Osteoblast (primary cell): ENCODE measurements at regions not wholly inside any gene's neighbourhood (a gene's known extent, or its start where the extent isn't known, plus 50 kb on each side); places are given as distances from the start of the nearest gene placed in this dataset.

Experiments
- DNase-seq: peaks from one replicate; pipeline ENCODE4 v3.0.0; 2011; ENCODE audit warnings: low spot score, mixed read lengths; ENCODE audit not compliant: insufficient read length; ENCODE audit errors: missing footprints
- H2AFZ ChIP-seq: 2 replicates; pipeline ENCODE4 v1.6.0; 2011; ENCODE audit warnings: mild to moderate bottlenecking, low read length
- H3K27ac ChIP-seq: 2 replicates; pipeline ENCODE4 v1.5.1; 2011; ENCODE audit warnings: mild to moderate bottlenecking, low read depth, low read length, moderate library complexity
- H3K27me3 ChIP-seq: 2 replicates; pipeline ENCODE4 v1.6.0; 2012; ENCODE audit warnings: mild to moderate bottlenecking, control low read depth, inconsistent platforms, low read length, moderate library complexity; ENCODE audit not compliant: insufficient read depth
- H3K36me3 ChIP-seq: 2 replicates; pipeline ENCODE4 v1.5.1; 2011; ENCODE audit warnings: mild to moderate bottlenecking, low read length, control low read depth, moderate library complexity; ENCODE audit not compliant: insufficient read depth
- H3K4me1 ChIP-seq: 2 replicates; pipeline ENCODE4 v1.5.1; 2011; ENCODE audit warnings: mild to moderate bottlenecking, low read length, control low read depth, moderate library complexity; ENCODE audit not compliant: insufficient read depth
- H3K4me2 ChIP-seq: 2 replicates; pipeline ENCODE4 v1.6.0; 2011; ENCODE audit warnings: mild to moderate bottlenecking, low read length; ENCODE audit not compliant: insufficient read depth
- H3K4me3 ChIP-seq: fragments of 200-600 bp; sonication (generic); 3 replicates; pipeline ENCODE4 v1.5.1; 2012; ENCODE audit warnings: mild to moderate bottlenecking, low read length, inconsistent platforms; ENCODE audit not compliant: insufficient read depth
- H3K79me2 ChIP-seq: 2 replicates; pipeline ENCODE4 v1.6.0; 2012; ENCODE audit warnings: mild to moderate bottlenecking, low read length, control low read depth, inconsistent platforms; ENCODE audit not compliant: insufficient read depth
- H3K9me3 ChIP-seq: 2 replicates; pipeline ENCODE4 v1.5.1; 2011; ENCODE audit warnings: low read depth, low read length, control low read depth
- H4K20me1 ChIP-seq: 2 replicates; pipeline ENCODE4 v1.6.0; 2012; ENCODE audit warnings: mild to moderate bottlenecking, low read length, control low read depth; ENCODE audit not compliant: insufficient read depth
- CTCF ChIP-seq: IDR thresholded peaks from 2 replicates; pipeline ENCODE4 v1.5.1; 2011; ENCODE audit warnings: mild to moderate bottlenecking, low read depth, low read length, moderate library complexity; ENCODE audit errors: extremely low read depth

GRCh38 chr12:124433147-124433874 is 134.1 kb downstream of the NCOR2 start:
- Histone ChIP-seq H2AFZ (no peak overlapping the region), H3K4me3 (no peak overlapping the region), H3K9me3 (no peaks in the 10 kb centered on the region), H3K4me1 (peaks cover 10% of the 10 kb centered on the region), H3K27me3 (no peaks in the 10 kb centered on the region), H3K27ac (no peak overlapping the region), H3K36me3 (peaks cover 21% of the 10 kb centered on the region), H4K20me1 (no peaks in the 10 kb centered on the region), H3K79me2 (peaks cover 4% of the 10 kb centered on the region), H3K4me2 (no peak overlapping the region)
- no peak for TF ChIP-seq CTCF
- no peak for DNase-seq

- Histone ChIP-seq H3K79me2 (peaks cover 4% of the 10 kb centered on the region), H3K27me3 (no peaks in the 10 kb centered on the region), H4K20me1 (no peaks in the 10 kb centered on the region), H3K36me3 (peaks cover 21% of the 10 kb centered on the region), H3K4me1 (peaks cover 15% of the 10 kb centered on the region), H3K4me3 (no peak overlapping the region), H2AFZ (no peak overlapping the region), H3K9me3 (no peaks in the 10 kb centered on the region), H3K27ac (no peak overlapping the region), H3K4me2 (no peak overlapping the region)
- TF ChIP-seq CTCF: no peak
- peak; percentile 85 for DNase-seq
These were observed 135.0 kb downstream of the NCOR2 start for GRCh38 chr12:124432376-124432775.

GRCh38 chr12:124431971-124432370 is 135.4 kb downstream of the NCOR2 start:
- Histone ChIP-seq H3K27ac (no peak overlapping the region), H3K27me3 (no peaks in the 10 kb centered on the region), H3K9me3 (no peaks in the 10 kb centered on the region), H3K4me2 (no peak overlapping the region), H2AFZ (no peak overlapping the region), H3K4me3 (no peak overlapping the region), H4K20me1 (no peaks in the 10 kb centered on the region), H3K4me1 (peaks cover 15% of the 10 kb centered on the region), H3K36me3 (peaks cover 21% of the 10 kb centered on the region), H3K79me2 (peaks cover 4% of the 10 kb centered on the region)
- no peak for DNase-seq
- TF ChIP-seq CTCF: no peak

- peaks cover 4% of the 10 kb centered on the region for H3K79me2 ChIP-seq
- no peaks in the 10 kb centered on the region for H3K27me3 ChIP-seq
- H3K36me3 ChIP-seq: peaks cover 21% of the 10 kb centered on the region
- H4K20me1 ChIP-seq: no peaks in the 10 kb centered on the region
- H2AFZ ChIP-seq: no peak overlapping the region
- DNase-seq: no peak
- peaks cover 15% of the 10 kb centered on the region for H3K4me1 ChIP-seq
- no peak overlapping the region for H3K4me3 ChIP-seq
- TF ChIP-seq CTCF: no peak
- no peaks in the 10 kb centered on the region for H3K9me3 ChIP-seq
- no peak overlapping the region for H3K4me2 ChIP-seq
- no peak overlapping the region for H3K27ac ChIP-seq
These were observed 135.6 kb downstream of the RFLNA start for GRCh38 chr12:124430491-124430890.
